ENCODE measurements at regions not wholly inside any gene's neighbourhood (a gene's known extent, or its start where the extent isn't known, plus 50 kb on each side); places are given as distances from the start of the nearest gene placed in this dataset.

DNA sequence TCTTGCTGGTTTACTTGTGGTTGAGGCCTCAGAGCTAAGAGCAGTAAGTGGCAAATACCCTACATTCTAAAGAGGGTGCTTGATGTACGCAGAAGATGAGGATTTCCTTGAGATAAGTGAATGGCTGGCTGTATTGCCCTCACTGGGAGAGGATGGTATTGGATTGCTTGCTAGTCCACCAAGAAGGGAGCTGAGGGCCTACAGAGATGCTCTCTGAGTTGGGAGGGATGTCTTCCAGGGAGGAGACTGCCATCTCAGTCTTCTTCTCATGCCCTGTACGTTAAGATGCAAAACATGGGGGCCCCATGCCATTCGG is 669.1 kb downstream of the UTRN start:
- TF ChIP-seq, protein P1, sequence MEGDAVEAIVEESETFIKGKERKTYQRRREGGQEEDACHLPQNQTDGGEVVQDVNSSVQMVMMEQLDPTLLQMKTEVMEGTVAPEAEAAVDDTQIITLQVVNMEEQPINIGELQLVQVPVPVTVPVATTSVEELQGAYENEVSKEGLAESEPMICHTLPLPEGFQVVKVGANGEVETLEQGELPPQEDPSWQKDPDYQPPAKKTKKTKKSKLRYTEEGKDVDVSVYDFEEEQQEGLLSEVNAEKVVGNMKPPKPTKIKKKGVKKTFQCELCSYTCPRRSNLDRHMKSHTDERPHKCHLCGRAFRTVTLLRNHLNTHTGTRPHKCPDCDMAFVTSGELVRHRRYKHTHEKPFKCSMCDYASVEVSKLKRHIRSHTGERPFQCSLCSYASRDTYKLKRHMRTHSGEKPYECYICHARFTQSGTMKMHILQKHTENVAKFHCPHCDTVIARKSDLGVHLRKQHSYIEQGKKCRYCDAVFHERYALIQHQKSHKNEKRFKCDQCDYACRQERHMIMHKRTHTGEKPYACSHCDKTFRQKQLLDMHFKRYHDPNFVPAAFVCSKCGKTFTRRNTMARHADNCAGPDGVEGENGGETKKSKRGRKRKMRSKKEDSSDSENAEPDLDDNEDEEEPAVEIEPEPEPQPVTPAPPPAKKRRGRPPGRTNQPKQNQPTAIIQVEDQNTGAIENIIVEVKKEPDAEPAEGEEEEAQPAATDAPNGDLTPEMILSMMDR (IDR thresholded peaks at IDR 0.05; ENCODE audit: low read depth, low read length, missing input control) = no peak
- TF ChIP-seq, protein P2, sequence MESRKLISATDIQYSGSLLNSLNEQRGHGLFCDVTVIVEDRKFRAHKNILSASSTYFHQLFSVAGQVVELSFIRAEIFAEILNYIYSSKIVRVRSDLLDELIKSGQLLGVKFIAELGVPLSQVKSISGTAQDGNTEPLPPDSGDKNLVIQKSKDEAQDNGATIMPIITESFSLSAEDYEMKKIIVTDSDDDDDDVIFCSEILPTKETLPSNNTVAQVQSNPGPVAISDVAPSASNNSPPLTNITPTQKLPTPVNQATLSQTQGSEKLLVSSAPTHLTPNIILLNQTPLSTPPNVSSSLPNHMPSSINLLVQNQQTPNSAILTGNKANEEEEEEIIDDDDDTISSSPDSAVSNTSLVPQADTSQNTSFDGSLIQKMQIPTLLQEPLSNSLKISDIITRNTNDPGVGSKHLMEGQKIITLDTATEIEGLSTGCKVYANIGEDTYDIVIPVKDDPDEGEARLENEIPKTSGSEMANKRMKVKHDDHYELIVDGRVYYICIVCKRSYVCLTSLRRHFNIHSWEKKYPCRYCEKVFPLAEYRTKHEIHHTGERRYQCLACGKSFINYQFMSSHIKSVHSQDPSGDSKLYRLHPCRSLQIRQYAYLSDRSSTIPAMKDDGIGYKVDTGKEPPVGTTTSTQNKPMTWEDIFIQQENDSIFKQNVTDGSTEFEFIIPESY (IDR thresholded peaks at IDR 0.05) = no peak
- TF ChIP-seq TAF1 (conservative IDR thresholded peaks at IDR 0.05) (no peak), YY1 (IDR thresholded peaks at IDR 0.05) (no peak), GABPA (IDR thresholded peaks at IDR 0.05 in 1 of 2, conservative IDR thresholded peaks at IDR 0.05 in 1 of 2) (no peak), JUND (IDR thresholded peaks at IDR 0.05) (no peak), SP1 (IDR thresholded peaks at IDR 0.05) (no peak), RAD21 (IDR thresholded peaks at IDR 0.05) (no peak), EGR1 (IDR thresholded peaks at IDR 0.05; ENCODE audit: low read depth in 2 of 2) (no peak), NR2F2 (IDR thresholded peaks at IDR 0.05) (no peak)
- TF ChIP-seq, protein P3, sequence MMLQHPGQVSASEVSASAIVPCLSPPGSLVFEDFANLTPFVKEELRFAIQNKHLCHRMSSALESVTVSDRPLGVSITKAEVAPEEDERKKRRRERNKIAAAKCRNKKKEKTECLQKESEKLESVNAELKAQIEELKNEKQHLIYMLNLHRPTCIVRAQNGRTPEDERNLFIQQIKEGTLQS (IDR thresholded peaks at IDR 0.05) = no peak
- TF ChIP-seq, protein P4, sequence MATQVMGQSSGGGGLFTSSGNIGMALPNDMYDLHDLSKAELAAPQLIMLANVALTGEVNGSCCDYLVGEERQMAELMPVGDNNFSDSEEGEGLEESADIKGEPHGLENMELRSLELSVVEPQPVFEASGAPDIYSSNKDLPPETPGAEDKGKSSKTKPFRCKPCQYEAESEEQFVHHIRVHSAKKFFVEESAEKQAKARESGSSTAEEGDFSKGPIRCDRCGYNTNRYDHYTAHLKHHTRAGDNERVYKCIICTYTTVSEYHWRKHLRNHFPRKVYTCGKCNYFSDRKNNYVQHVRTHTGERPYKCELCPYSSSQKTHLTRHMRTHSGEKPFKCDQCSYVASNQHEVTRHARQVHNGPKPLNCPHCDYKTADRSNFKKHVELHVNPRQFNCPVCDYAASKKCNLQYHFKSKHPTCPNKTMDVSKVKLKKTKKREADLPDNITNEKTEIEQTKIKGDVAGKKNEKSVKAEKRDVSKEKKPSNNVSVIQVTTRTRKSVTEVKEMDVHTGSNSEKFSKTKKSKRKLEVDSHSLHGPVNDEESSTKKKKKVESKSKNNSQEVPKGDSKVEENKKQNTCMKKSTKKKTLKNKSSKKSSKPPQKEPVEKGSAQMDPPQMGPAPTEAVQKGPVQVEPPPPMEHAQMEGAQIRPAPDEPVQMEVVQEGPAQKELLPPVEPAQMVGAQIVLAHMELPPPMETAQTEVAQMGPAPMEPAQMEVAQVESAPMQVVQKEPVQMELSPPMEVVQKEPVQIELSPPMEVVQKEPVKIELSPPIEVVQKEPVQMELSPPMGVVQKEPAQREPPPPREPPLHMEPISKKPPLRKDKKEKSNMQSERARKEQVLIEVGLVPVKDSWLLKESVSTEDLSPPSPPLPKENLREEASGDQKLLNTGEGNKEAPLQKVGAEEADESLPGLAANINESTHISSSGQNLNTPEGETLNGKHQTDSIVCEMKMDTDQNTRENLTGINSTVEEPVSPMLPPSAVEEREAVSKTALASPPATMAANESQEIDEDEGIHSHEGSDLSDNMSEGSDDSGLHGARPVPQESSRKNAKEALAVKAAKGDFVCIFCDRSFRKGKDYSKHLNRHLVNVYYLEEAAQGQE (IDR thresholded peaks at IDR 0.05) = no peak
- TF ChIP-seq, protein P5, sequence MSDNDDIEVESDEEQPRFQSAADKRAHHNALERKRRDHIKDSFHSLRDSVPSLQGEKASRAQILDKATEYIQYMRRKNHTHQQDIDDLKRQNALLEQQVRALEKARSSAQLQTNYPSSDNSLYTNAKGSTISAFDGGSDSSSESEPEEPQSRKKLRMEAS (IDR thresholded peaks at IDR 0.05) = no peak

All from liver (tissue), 3 donors.